GM12892 (cell line): ENCODE measurements at regions not wholly inside any gene's neighbourhood (a gene's known extent, or its start where the extent isn't known, plus 50 kb on each side); places are given as distances from the start of the nearest gene placed in this dataset.

Experiments
- DNase-seq: peaks from one replicate; pipeline ENCODE4 v3.0.0; 2011; ENCODE audit not compliant: insufficient read length
- FAIRE-seq: peaks from 2 replicates; lab custom pipeline; 2011; peaks lifted over from hg19 to GRCh38; lab: Jason Lieb, UNC
- POLR2A ChIP-seq: IDR thresholded peaks from 2 replicates; pipeline ENCODE4 v1.6.1; 2011; ENCODE audit warnings: low read depth, low read length, control low read depth
- POLR2AphosphoS5 ChIP-seq: IDR thresholded peaks from 2 replicates; pipeline ENCODE4 v1.6.1; 2011; ENCODE audit warnings: low read depth, low read length, control low read depth
- TAF1 ChIP-seq: IDR thresholded peaks from 2 replicates; pipeline ENCODE4 v1.6.1; 2011; ENCODE audit warnings: low read depth, mild to moderate bottlenecking, control low read depth, low read length, borderline replicate concordance

DNA sequence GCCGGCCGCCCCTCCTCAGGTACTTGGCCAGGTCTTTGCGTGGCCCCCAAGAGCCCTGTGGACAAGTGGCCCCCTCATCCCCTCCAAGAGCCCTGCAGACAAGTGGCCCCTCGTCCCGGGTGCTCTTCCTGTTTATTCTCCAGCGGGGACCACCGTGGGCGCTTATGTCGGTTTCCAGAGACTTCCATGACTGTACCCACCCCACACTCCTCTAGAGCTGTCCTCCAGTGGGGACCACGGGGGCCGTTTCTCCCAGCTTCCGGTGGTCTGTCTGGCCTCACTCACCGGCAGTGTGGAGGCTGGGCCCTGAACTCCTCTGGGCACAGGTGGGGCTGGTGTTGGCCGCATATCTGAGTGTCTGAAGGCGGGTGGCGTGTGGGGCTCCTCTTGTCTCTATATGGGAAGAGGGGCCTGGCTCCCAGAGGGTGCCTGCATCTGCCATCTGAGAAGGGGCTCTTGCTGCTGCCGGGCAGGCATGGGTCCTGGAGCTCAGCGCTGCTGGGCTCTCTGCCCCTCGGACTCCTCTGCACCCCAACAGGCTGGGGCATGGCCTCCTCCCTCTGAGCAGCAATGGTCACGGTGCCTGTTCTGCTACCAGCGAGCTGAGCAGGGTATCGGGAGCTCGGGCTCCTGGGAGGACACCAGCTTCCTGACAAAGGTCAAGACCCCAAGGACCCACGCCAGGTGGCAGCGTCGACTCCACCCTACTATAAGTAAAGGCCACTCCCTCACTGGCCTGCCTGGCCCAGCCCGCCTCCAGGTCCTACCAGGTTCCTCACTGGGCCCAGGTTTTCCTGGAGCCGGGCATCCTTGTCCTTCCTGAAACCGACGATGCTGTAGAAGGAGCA lies 1264.3 kb downstream of the BRD1 start:
- no peak for FAIRE-seq

GRCh38 chr22:48561676-48562075 lies 1266.0 kb downstream of the BRD1 start:
- no peak for DNase-seq
- FAIRE-seq = no peak
- TF ChIP-seq POLR2AphosphoS5 (no peak), TAF1 (no peak), POLR2A (no peak)

More for the DNA sequence above, 1264.3 kb downstream of the BRD1 start:
- no peak for DNase-seq
- TF ChIP-seq TAF1 (no peak), POLR2AphosphoS5 (no peak), POLR2A (no peak)

DNA sequence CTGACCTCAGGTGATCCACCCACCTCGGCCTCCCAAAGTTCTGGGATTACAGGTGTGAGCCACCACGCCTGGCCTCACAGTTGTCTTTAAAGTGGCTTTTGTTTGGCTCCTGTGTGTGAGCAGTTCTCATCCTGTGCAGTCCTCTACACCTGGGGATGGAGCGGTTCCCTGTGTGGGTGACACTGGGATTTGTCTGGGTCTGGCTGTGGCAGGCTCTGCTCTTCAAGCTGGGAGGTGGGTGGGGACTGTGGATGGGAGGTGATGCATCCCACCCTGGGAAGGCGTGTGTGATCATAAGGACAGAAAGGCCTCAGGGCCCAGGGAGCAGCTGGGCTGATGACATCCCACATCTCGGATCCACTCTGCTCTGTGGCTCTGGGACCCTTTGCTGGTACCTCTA lies 1266.8 kb downstream of the BRD1 start:
- DNase-seq (no peak), FAIRE-seq (no peak)
- TF ChIP-seq POLR2A = no peak

DNA sequence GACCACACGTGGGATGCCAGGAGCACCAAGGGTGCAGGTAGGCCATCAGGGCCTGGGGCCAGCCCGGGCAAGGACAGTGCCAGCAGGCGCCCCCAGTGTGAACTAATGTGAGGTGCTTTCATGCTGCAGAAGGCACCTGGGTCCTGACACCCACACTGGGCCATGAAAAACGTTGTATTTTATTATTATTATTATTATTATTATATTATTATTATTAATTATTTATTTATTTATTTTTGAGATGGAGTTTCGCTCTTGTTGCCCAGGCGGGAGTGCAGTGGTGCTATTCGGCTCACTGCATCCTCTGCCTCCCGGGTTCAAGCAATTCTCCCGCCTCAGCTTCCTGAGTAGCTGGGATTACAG lies 1267.3 kb downstream of the BRD1 start:
- no peak for TF ChIP-seq POLR2AphosphoS5
- no peak for TF ChIP-seq TAF1
- TF ChIP-seq POLR2A = no peak
- no peak for DNase-seq
- no peak for FAIRE-seq

DNA sequence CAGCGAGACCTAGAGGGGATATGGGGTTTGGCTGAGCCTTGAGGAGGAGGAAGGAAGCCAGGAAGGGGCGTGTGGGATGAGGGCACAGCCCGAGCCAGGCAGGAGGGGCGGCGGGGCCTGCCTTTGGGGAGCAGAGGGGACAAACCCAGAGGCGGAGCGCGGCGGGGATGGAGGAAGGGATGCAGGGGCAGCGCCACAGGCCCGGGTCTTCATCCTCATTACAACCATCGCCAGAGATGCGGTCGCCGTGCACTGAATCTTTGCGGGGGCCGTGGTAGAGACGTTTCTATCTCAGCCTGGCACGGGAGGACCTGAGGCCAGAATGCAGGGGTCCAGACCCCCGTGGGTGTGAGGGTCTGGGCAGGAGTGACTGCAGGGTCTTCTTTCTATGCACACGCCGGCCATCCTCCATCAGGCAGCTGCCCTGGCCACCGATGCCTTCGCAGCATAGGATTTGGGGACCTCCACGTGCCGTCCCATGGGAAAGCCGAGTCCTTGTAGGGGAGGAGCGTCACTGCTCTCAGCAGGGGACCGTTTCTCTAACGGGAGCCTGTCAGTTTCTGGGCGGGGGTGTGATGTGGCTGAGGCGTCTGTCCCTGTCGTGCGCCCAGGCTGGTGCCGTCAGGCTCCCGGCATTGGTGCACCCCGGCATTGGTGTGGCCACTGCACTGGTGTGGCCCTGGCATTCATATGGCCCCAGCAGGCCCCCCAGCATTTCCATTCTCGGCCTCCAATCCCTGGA lies 1267.9 kb downstream of the BRD1 start:
- FAIRE-seq (no peak), DNase-seq (no peak)
- TF ChIP-seq TAF1 = no peak
- no peak for TF ChIP-seq POLR2A
- TF ChIP-seq POLR2AphosphoS5 = no peak

DNA sequence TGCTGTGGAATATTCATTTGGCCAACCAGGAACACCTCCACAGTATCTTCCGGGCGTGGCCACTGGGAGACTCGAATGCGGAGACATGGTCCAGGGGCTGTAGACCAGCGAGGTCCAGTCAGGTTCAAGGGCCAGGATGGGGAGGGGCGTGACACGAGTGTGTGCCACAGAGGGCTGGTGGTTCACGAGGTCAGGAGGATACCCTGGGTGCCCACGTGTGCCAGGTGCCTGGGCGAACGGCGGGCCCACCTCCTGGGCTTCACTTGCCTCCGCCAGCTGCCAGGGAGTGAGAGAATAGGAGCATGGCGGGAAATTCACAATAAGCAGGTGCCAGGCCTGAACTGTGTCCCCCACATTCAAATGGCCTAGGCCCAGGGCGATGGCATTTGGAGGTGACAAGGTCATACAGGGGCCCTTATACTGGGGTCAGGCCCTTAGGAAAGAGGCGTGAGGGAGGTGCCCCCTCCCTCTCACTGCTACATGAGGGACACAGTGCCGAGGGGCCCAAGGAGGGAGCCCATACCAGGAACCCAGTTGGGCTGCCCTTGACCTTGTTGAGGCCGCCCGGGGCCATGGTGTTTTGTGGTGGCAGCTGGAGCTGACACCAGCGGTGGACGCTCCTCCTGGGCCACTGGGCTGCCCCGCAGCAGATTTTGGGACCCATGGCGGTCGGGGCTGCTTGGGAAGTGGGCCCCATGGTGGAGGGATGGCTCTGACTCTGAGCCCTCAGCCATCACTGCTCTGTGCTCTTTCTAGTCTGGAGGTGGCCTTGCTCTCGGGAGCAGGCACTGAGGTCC lies 1268.9 kb downstream of the BRD1 start:
- no peak for FAIRE-seq

GRCh38 chr22:48558016-48558415 lies 1269.7 kb downstream of the BRD1 start:
- DNase-seq = no peak
- no peak for FAIRE-seq
- TF ChIP-seq POLR2AphosphoS5 = no peak

More for the DNA sequence above, 1268.9 kb downstream of the BRD1 start:
- no peak for DNase-seq
- no peak for TF ChIP-seq POLR2AphosphoS5
- no peak for TF ChIP-seq POLR2A

- no peak for DNase-seq
- TF ChIP-seq POLR2AphosphoS5 (no peak), POLR2A (no peak), TAF1 (no peak)
- no peak for FAIRE-seq
Measured at GRCh38 chr22:48557473-48557872, 1270.2 kb downstream of the BRD1 start.

DNA sequence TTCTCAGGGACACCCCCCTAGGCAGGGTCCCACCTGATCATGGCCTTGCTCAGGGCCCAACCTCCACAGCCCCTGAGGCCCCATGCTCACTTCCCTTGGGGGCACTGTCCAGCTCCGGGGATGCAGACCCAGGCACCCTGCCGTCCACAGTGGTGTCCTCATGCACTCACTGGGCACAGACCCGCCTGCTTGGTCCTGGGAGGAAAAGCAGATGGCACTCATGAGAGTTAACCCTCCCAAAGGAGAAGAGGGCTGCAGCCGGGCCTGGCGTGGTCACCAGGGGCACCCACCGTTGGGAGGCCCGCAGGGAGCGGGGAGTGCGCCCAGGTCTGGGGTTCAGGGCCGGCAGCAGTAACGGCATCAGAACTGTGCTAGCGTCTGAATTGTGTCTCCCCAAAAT lies 1270.9 kb downstream of the BRD1 start:
- DNase-seq (no peak), FAIRE-seq (no peak)
- no peak for TF ChIP-seq POLR2AphosphoS5
- TF ChIP-seq POLR2A = no peak
- TF ChIP-seq TAF1 = no peak

DNA sequence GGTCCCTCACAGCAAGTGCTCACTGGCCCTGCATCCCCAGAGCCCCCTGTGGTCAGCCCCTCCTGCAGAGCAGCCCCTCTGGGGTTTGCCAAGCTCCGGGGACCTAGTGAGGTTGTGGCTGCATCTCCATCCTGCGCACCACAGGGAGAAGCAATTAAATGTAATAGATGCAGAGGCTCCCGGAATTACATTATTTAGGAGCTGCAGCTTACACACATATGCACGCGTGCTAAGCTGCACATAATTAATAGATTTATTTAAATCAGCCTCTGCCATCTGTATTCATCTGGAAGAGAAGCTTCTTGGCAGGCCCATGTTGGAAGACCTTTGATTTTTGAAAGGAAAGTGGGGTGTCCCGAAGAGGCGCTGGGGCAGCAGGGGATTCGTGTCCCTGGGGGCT lies 1271.5 kb downstream of the BRD1 start:
- no peak for DNase-seq
- no peak for TF ChIP-seq TAF1
- no peak for TF ChIP-seq POLR2AphosphoS5
- no peak for TF ChIP-seq POLR2A
- FAIRE-seq = no peak

DNA sequence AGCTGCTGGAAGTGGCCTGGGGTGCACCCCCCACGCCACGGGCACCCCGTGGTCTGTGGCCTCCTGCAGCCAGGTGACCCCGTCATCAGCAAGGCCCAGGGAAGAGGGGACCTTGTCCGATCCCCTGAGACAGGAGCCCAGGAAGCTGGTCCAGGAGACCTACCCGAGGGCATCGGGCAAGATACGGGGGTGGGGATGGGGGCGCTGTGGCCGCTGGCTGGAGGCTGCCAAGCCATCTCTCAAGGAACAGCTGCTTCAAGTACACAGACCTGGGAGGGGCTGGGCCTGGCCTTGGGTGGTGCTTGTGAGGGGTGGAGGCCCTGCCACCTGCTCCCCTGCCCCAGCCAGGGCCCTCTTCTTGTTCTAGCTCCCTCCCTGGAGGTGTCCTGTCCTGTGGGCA lies 1272.1 kb downstream of the BRD1 start:
- no peak for FAIRE-seq
- TF ChIP-seq POLR2AphosphoS5 (no peak), POLR2A (no peak), TAF1 (no peak)

More for the DNA sequence above, 1272.1 kb downstream of the BRD1 start:
- no peak for DNase-seq
